ENCODE measurements at regions not wholly inside any gene's neighbourhood (a gene's known extent, or its start where the extent isn't known, plus 50 kb on each side); places are given as distances from the start of the nearest gene placed in this dataset.
"Not testable (repeated sequence)": the region's sequence is repeated elsewhere in the genome, so short reads cannot be mapped to it uniquely, and the experiment has no call there.

GRCh38 chr5:142259758-142260157, 65.1 kb downstream of the SPRY4 start:
- no peak for DNase-seq

- DNase-seq, result no peak
These were observed 69.0 kb downstream of the SPRY4 start for GRCh38 chr5:142255831-142256230.

- no peak for DNase-seq
These were observed 70.4 kb downstream of the SPRY4 start for GRCh38 chr5:142254431-142254830.

- DNase-seq, result no peak
These were observed 70.9 kb downstream of the SPRY4 start for GRCh38 chr5:142253938-142254337.

DNA sequence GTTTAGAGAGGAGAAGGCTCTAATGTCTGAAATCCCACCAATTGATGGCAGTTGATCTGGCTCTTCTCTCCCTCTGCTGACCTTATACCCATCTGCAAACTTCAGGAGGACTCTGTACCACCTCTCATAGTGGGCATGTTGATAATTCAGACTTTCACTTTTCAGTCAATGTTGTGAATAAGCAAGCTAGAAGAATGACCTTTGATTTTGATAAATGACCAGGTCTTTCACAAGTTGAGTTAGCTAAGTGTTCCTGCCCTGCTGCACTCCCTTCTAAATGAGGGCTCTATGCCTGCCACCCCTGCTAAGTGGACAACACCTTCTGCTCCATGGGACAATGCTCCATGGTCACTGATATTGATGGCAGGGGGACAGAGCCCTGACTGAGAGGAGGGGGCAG, 74.7 kb downstream of the SPRY4 start:
- DNase-seq, result no peak

- DNase-seq, result no peak
These were observed 75.9 kb downstream of the SPRY4 start for GRCh38 chr5:142248853-142249462.

GRCh38 chr5:142246258-142246657, 78.6 kb downstream of the SPRY4 start:
- no peak for DNase-seq

DNA sequence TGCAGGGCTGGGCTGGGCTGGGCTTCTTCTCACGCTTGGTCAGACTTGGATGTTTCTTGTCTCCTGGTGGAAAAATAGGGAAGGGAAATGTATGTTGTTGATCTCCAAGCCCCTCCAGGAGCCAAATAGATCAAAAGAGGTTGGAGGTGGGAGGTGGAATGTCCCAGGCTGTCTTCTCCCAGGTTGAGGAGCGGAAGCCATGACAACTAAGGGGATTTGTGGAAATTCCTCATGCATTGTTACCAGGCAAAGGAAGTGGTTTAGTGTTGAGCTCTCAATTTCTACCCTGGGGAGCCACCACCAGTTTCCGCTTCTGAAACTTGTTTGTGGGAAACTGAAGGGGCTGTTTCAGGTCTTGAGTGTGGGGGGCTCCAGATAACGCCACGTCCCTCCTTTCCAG, 79.0 kb downstream of the SPRY4 start:
- no peak for DNase-seq

GRCh38 chr5:142244440-142244839, 80.4 kb downstream of the SPRY4 start:
- no peak for DNase-seq

DNA sequence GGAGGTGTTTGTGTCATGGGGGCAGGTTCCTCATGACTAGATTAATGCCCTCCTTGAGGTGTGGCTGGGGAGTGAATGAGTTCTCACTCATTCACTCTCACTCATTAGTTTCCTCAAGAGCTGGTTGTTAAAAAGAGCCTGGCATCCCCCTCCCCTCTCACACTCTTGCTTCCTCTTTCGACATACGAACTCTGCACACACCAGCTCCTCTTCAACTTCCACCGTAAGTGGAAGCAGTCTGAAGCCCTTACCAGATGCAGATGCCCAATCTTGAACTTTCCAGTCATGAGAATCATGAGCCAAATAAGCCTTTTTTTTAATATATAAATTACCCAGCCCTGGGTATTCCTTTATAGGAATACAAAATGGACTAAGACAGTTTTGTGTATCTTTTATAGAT, 82.5 kb downstream of the SPRY4 start:
- no peak for DNase-seq

- DNase-seq, result no peak
These were observed 85.2 kb downstream of the SPRY4 start for GRCh38 chr5:142239394-142240159.

GRCh38 chr5:142237707-142238106, 87.1 kb downstream of the SPRY4 start:
- no peak for DNase-seq

DNA sequence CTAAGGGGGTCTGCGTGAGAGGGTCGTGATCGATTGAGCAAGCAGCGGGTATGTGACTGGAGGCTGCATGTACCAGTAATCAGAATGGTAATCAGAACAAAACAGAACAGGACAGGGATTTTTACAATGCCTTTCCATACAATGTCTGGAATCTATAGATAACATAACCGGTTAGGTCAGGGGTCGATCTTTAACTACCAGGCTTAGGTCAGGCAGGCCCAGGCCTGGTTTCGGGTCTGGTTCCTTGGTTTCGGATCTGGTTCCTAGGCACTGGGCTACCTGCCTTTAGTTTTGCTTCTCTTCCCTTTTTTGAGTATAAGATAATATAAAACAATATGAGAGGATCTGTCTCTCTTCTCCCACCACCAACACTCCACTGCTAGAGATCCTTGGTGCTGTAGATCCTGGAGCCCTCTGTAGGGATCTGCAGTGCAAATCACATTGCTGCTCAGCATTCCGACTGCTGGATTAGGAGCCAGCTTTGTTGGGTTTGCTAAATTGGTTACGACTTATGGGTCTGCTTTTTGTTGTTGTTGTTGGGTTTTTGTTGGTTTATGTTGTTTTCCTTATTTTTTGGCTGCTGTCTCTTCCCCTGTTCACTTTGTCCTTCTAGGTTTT, 88.0 kb downstream of the SPRY4 start:
- DNase-seq, result not testable (repeated sequence)

GRCh38 chr5:142235870-142236672, 88.8 kb downstream of the SPRY4 start:
- no peak for DNase-seq

DNA sequence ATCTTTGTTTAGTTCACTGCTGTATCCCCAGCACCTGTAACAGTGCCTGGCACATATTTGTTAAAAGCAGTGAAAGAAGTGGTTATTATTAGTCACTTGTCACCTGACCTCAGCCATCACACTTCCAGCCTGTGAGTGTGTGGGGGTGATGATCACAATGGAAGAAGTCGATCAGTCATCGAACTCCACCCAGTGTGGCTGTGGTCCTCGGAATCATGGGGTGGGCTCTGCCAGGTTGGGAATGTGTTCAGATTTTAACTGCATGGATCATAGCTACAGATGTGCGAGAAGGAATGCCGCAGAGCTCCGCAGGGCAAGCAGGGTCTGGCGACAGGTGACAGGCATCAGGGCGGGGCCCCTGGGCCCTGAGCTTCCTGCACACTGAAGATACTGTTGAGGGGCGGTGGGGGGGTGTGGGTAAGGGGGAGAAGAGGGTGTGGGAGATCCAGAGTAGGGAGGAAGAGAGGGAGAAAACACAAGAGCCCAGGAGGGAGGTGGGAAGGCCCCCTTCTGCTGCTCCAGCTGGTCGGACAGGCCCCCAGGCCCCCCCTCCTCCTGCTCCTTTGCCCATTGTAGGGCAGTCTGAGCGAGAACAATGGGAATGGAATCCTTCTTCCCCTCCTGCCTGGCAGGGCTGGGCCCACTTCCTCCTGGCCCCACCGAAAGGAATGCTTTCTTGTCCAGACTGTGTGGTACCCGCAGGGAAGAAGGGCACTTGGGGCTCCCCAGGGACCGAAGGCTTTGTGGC, 89.6 kb downstream of the SPRY4 start:
- DNase-seq, result peak; percentile 64

DNA sequence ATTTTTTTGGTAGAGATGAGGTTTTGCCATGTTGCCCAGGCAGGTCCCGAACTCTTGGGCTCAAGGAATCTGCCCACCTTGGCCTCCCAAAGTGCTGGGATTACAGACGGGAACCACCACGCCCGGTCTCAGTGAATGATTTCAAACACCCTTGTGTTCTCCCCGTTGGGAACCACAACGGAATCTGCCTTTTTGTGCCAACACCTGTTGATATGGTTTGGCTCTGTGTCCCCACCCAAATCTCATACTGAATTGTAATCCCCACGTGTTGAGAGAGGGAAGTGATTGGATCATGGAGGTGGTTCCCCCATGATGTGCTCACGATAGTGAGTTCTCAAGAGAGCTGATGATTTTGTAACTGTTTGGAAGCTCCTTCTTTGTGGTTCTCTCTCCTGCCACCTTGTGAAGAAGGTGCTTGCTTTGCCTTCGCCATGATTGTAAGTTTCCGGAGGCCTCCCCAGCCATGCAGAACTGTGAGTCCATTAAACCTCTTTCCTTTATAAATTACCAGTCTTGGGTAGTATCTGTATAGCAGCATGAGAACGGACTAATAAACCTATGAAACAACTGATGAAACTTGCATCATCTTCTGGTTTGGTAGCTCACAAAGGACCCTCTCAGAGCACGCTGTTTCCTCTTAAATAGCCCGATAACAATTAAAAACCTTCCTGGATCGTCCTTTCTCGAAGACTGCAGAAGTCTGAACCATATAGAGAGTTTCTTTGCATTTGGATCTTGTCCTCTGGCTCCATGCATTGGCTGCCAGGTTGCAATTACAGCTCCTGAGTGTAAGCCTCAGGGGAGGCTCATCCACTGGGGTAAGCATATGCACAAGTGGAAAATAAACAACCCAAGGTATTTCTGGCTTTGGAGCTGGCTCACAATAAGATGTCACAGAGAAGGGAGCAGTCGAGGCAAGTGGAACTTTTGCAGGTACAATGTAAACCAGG, 91.5 kb downstream of the SPRY4 start:
- DNase-seq, result no peak

DNA sequence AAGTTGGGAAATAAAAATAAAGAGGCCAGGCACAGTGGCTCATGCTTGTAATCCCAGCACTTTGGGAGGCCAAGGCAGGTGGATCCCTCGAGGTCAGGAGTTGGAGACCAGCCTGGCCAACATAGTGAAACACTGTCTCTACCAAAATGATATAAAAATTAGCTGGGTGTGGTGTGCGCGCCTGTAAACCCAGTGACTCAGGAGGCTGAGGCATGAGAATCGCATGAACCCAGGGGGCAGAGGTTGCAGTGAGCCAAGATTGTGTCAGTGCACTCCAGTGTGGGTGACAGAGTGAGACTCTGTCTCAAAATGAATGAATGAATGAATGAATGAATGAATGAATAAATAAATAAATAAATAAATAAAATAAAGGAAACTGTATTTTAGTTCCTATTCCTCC, 93.9 kb downstream of the SPRY4 start:
- DNase-seq, result not testable (repeated sequence)

GRCh38 chr5:142225141-142225540, 99.7 kb downstream of the SPRY4 start:
- no peak for DNase-seq

- no peak for DNase-seq
These were observed 101.8 kb downstream of the SPRY4 start for GRCh38 chr5:142222866-142223558.

DNA sequence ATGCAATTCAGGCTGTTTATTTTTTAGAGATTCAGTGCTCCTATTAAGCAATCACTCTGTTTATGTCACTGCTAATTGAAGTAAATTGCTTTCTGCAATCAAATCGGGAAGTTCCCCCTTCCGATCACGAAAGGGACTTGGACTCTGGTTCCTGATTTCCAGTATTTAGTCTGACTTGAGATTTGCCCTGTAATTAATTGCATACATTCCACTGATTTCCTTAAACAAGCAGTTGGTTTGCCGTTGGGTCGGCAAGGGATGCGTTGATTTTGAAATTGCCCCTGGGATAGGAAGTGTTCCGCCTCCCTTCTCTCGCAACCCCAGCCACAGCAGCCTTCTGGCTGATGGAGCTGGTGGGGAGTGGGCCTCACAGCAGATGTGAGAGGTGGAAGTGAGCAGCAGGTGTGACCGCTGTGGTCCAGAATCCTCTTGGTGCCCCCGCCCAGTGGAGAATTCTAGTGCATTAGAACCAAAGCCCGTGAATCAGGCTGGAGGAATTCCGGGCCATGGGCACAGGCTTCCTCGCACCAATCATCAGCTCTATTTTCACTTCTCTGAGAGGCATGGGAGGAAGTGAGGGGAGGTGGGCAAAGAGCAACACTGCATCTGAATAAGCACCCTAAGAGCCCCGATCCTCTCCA, 102.5 kb downstream of the SPRY4 start:
- no peak for DNase-seq
